ENCODE measurements at regions not wholly inside any gene's neighbourhood (a gene's known extent, or its start where the extent isn't known, plus 50 kb on each side); places are given as distances from the start of the nearest gene placed in this dataset.

GRCh38 chr10:52918714-52919305, 146.2 kb upstream of the MBL2 start:
- Histone ChIP-seq H3K4me1 (ENCODE audit: insufficient read depth, low read length) (no peaks in the 10 kb centered on the region), H3K9ac (ENCODE audit: low read depth, low read length) (no peak overlapping the region), H3K27me3 (ENCODE audit: insufficient read depth, low read length, poor library complexity) (no peaks in the 10 kb centered on the region), H4K20me1 (ENCODE audit: insufficient read depth, low read length) (no peaks in the 10 kb centered on the region), H2AFZ (ENCODE audit: low read depth, low read length) (no peak overlapping the region), H3K79me2 (ENCODE audit: insufficient read depth, low read length) (no peaks in the 10 kb centered on the region), H3K9me3 (ENCODE audit: insufficient read depth, low read length, severe bottlenecking) (no peaks in the 10 kb centered on the region), H3K4me3 (ENCODE audit: low read depth in 1 of 2, low read length in 2 of 2) (no peak overlapping the region), H3K36me3 (ENCODE audit: insufficient read depth, low read length) (no peaks in the 10 kb centered on the region), H3K4me2 (ENCODE audit: insufficient read depth, low read length) (no peak overlapping the region), H3K27ac (ENCODE audit: low read length) (no peak overlapping the region)
- TF ChIP-seq CTCF (IDR thresholded peaks at IDR 0.05; ENCODE audit: borderline replicate concordance, extremely low read depth, low read length, poor library complexity, severe bottlenecking), result no peak
- no peak for TF ChIP-seq EZH2 (IDR thresholded peaks at IDR 0.05; ENCODE audit: borderline replicate concordance, low read depth, low read length, severe bottlenecking)
- no peak for ATAC-seq (ENCODE audit: insufficient read depth, low read depth)
- DNase-seq, result no peak

- Histone ChIP-seq H3K79me2 (ENCODE audit: insufficient read depth, low read length) (no peaks in the 10 kb centered on the region), H3K27ac (ENCODE audit: low read length) (no peak overlapping the region), H3K36me3 (ENCODE audit: insufficient read depth, low read length) (no peaks in the 10 kb centered on the region), H4K20me1 (ENCODE audit: insufficient read depth, low read length) (no peaks in the 10 kb centered on the region), H2AFZ (ENCODE audit: low read depth, low read length) (no peak overlapping the region), H3K9ac (ENCODE audit: low read depth, low read length) (no peak overlapping the region), H3K4me1 (ENCODE audit: insufficient read depth, low read length) (no peaks in the 10 kb centered on the region), H3K4me2 (ENCODE audit: insufficient read depth, low read length) (no peak overlapping the region), H3K4me3 (ENCODE audit: low read depth in 1 of 2, low read length in 2 of 2) (no peak overlapping the region), H3K27me3 (ENCODE audit: insufficient read depth, low read length, poor library complexity) (no peaks in the 10 kb centered on the region), H3K9me3 (ENCODE audit: insufficient read depth, low read length, severe bottlenecking) (no peaks in the 10 kb centered on the region)
- no peak for TF ChIP-seq EZH2 (IDR thresholded peaks at IDR 0.05; ENCODE audit: borderline replicate concordance, low read depth, low read length, severe bottlenecking)
- no peak for TF ChIP-seq CTCF (IDR thresholded peaks at IDR 0.05; ENCODE audit: borderline replicate concordance, extremely low read depth, low read length, poor library complexity, severe bottlenecking)
- ATAC-seq (ENCODE audit: insufficient read depth, low read depth), result no peak
- DNase-seq, result no peak
These were observed 142.8 kb upstream of the MBL2 start for GRCh38 chr10:52915391-52915790.

GRCh38 chr10:52911163-52911562, 138.6 kb upstream of the MBL2 start:
- H3K4me2 ChIP-seq (ENCODE audit: insufficient read depth, low read length), result no peak overlapping the region
- TF ChIP-seq EZH2 (IDR thresholded peaks at IDR 0.05; ENCODE audit: borderline replicate concordance, low read depth, low read length, severe bottlenecking), result no peak
- TF ChIP-seq CTCF (IDR thresholded peaks at IDR 0.05; ENCODE audit: borderline replicate concordance, extremely low read depth, low read length, poor library complexity, severe bottlenecking), result no peak
- H4K20me1 ChIP-seq (ENCODE audit: insufficient read depth, low read length), result no peaks in the 10 kb centered on the region
- no peaks in the 10 kb centered on the region for H3K4me1 ChIP-seq (ENCODE audit: insufficient read depth, low read length)
- H3K9me3 ChIP-seq (ENCODE audit: insufficient read depth, low read length, severe bottlenecking), result no peaks in the 10 kb centered on the region
- DNase-seq (no peak), ATAC-seq (ENCODE audit: insufficient read depth, low read depth) (no peak)
- H3K9ac ChIP-seq (ENCODE audit: low read depth, low read length), result no peak overlapping the region
- H3K79me2 ChIP-seq (ENCODE audit: insufficient read depth, low read length), result no peaks in the 10 kb centered on the region
- H3K4me3 ChIP-seq (ENCODE audit: low read depth in 1 of 2, low read length in 2 of 2), result no peak overlapping the region
- no peak overlapping the region for H3K27ac ChIP-seq (ENCODE audit: low read length)
- H3K36me3 ChIP-seq (ENCODE audit: insufficient read depth, low read length), result no peaks in the 10 kb centered on the region
- H3K27me3 ChIP-seq (ENCODE audit: insufficient read depth, low read length, poor library complexity), result no peaks in the 10 kb centered on the region
- H2AFZ ChIP-seq (ENCODE audit: low read depth, low read length), result no peak overlapping the region

GRCh38 chr10:52908478-52908877, 135.9 kb upstream of the MBL2 start:
- Histone ChIP-seq H3K27ac (ENCODE audit: low read length) (no peak overlapping the region), H3K9me3 (ENCODE audit: insufficient read depth, low read length, severe bottlenecking) (no peaks in the 10 kb centered on the region), H4K20me1 (ENCODE audit: insufficient read depth, low read length) (no peaks in the 10 kb centered on the region), H3K27me3 (ENCODE audit: insufficient read depth, low read length, poor library complexity) (no peaks in the 10 kb centered on the region), H3K36me3 (ENCODE audit: insufficient read depth, low read length) (no peaks in the 10 kb centered on the region), H3K79me2 (ENCODE audit: insufficient read depth, low read length) (no peaks in the 10 kb centered on the region), H3K4me1 (ENCODE audit: insufficient read depth, low read length) (no peaks in the 10 kb centered on the region), H3K9ac (ENCODE audit: low read depth, low read length) (no peak overlapping the region), H2AFZ (ENCODE audit: low read depth, low read length) (no peak overlapping the region), H3K4me3 (ENCODE audit: low read depth in 1 of 2, low read length in 2 of 2) (no peak overlapping the region), H3K4me2 (ENCODE audit: insufficient read depth, low read length) (no peak overlapping the region)
- DNase-seq (no peak), ATAC-seq (ENCODE audit: insufficient read depth, low read depth) (no peak)
- TF ChIP-seq EZH2 (IDR thresholded peaks at IDR 0.05; ENCODE audit: borderline replicate concordance, low read depth, low read length, severe bottlenecking) (no peak), CTCF (IDR thresholded peaks at IDR 0.05; ENCODE audit: borderline replicate concordance, extremely low read depth, low read length, poor library complexity, severe bottlenecking) (no peak)
